Coronary artery (tissue), 2 donors: ENCODE measurements at regions not wholly inside any gene's neighbourhood (a gene's known extent, or its start where the extent isn't known, plus 50 kb on each side); places are given as distances from the start of the nearest gene placed in this dataset.

Experiments
- DNase-seq: peaks from one replicate; pipeline ENCODE4 v3.0.0-alpha.2; 2017; ENCODE audit warnings: low spot score
- H3K27ac ChIP-seq, 2 donors: fragments of 200-600 bp; sonication (generic); one replicate each; pipeline ENCODE4 v1.5.1; 2016 to 2019
- H3K4me3 ChIP-seq: fragments of 200-600 bp; sonication (generic); 2 replicates; pipeline ENCODE4 v1.5.1; 2016; ENCODE audit warnings: mild to moderate bottlenecking, moderate library complexity
- CTCF ChIP-seq: fragments of 200-600 bp; sonication (generic); IDR thresholded peaks from one replicate; pipeline ENCODE4 v1.5.1; 2019; ENCODE audit warnings: antibody characterized with exemption

- Histone ChIP-seq H3K27ac (no peak overlapping the region), H3K4me3 (no peak overlapping the region)
- no peak for DNase-seq
- no peak for TF ChIP-seq CTCF
Measured at GRCh38 chr4:1517592-1518411, 111.6 kb upstream of the NKX1-1 start.

- DNase-seq: no peak
- Histone ChIP-seq H3K4me3 (no peak overlapping the region), H3K27ac (no peak overlapping the region)
- no peak for TF ChIP-seq CTCF
Measured at GRCh38 chr4:1516881-1517480, 110.7 kb upstream of the NKX1-1 start.

- DNase-seq: no peak
- TF ChIP-seq CTCF: no peak
- Histone ChIP-seq H3K4me3 (no peak overlapping the region), H3K27ac (no peak overlapping the region)
Measured at GRCh38 chr4:1516261-1516660, 110.0 kb upstream of the NKX1-1 start.

- Histone ChIP-seq H3K4me3 (no peak overlapping the region), H3K27ac (no peak overlapping the region)
- no peak for DNase-seq
- TF ChIP-seq CTCF: no peak
Measured at GRCh38 chr4:1515763-1516162, 109.5 kb upstream of the NKX1-1 start.

- TF ChIP-seq CTCF: no peak
- no peak overlapping the region for H3K27ac ChIP-seq
Measured at GRCh38 chr4:1515156-1515555, 108.9 kb upstream of the NKX1-1 start.

GRCh38 chr4:1514612-1515011 is 108.4 kb upstream of the NKX1-1 start:
- no peak for TF ChIP-seq CTCF
- no peak overlapping the region for H3K27ac ChIP-seq
- no peak for DNase-seq
- H3K4me3 ChIP-seq: no peak overlapping the region

More at GRCh38 chr4:1515156-1515555, 108.9 kb upstream of the NKX1-1 start:
- no peak overlapping the region for H3K4me3 ChIP-seq
- DNase-seq: no peak
